Stimulated activated CD8-positive, alpha-beta memory T cell treated with anti-CD3 and anti-CD28 coated beads, Interleukin-4, amount 100 ng/mL, for 24 hours (primary cell): ENCODE measurements at regions not wholly inside any gene's neighbourhood (a gene's known extent, or its start where the extent isn't known, plus 50 kb on each side); places are given as distances from the start of the nearest gene placed in this dataset.
A peak's percentile ranks its signal among the peaks of the same experiment; 100 is the strongest.
"Not testable (repeated sequence)": the region's sequence is repeated elsewhere in the genome, so short reads cannot be mapped to it uniquely, and the experiment has no call there.

ENCODE experiments used
- DNase-seq: peaks from one replicate; pipeline ENCODE4 v3.0.0-alpha.2; 2020; ENCODE audit warnings: low read depth

DNA sequence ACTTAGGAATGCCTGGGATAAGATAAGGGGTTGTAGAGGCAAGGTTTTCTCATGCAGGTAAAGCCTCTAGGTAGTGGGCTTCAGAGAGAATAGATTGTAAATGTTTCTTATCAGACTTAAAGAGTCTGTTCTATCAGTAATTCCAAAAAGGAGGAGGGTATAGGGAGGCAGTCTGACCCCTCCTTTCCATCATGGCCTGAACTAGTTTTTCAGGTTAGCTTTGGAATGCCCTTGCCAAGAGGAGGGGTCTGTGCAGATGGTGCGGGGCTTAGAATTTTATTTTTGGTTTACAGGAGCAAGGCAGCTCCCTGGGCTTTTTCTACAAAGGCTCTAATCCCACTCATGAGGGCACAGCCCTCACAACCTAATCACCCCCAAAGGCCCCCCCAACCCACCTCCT lies 135.0 kb downstream of the B3GNT2 start:
- no peak for DNase-seq

DNA sequence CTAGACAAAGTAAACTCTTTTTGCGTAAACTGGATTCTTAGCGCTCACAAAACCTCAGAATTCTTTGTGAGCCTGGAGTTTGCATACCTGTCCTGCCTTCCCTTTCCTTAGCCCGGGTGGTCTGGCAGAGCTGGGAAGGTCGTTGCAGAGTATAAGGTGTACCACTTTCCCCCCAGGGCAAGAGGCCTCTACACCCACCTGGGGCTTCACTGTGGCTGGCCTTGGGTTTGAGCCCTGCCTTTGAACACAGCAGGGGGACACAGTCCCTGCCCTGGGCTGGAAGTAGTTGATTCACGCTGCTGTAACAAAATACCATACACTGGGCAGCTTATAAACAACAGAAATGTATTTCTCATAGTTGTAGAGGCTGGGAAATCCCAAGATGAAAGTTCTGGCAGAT lies 133.9 kb downstream of the B3GNT2 start:
- DNase-seq: no peak

GRCh38 chr2:62326735-62327134 lies 130.8 kb downstream of the B3GNT2 start:
- no peak for DNase-seq

DNA sequence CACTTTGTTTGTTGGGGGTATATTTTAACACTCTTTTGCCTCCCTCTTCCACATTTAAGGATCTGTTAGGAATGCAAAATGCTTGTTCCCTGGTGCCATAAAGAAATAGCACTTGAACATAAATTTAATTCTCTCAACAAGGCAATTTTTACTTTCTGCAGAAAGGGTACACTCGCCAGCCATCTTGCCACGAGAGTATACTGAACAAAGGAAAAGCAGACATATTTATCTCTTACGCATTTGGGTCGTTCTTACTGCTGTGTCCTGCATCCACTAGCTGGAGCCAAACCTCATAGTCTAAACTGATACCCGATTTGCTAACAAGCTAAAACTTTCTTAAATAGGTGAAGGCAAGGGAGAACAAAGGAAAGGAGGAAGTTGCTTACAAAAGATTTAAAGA lies 129.5 kb downstream of the B3GNT2 start:
- no peak for DNase-seq

- DNase-seq: no peak
Measured at GRCh38 chr2:62321380-62322289, 125.7 kb downstream of the B3GNT2 start.

DNA sequence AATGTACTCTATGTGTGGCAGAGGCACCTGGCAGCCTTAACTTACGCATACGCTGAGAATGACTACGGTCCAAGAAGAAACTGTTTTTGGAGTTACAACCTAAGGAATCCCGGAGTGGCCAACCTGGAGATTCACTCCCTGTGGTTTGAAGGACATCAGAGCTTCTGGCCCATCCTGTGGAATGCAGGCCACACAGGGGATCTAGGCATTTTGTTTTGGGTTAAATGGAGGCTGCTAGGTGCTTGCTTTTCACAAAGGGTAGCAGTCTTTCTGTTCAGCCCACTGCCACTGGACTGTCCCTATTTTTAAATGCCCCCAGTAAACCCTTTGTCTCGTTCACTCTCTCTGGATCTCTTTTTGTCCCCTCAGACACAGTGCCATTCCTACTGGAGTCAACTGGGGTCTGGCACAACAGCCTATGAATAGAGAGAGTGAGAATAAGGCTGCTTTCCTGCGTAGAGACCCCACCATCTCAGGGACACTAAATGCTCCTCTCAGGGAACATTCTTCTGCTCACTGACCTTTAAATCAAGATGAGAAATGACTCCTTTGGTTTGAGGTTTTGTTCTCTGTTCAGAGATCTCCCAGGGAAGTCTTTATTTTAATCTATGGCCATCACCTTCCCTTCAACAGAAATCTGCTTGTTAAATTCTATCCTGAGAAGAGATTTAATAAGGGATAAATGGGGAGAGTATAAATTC lies 124.9 kb downstream of the B3GNT2 start:
- DNase-seq: no peak

GRCh38 chr2:62320137-62320536 lies 124.2 kb downstream of the B3GNT2 start:
- DNase-seq: not testable (repeated sequence)

- DNase-seq: no peak
Measured at GRCh38 chr2:62319070-62319469, 123.2 kb downstream of the B3GNT2 start.

GRCh38 chr2:62315476-62315875 lies 119.6 kb downstream of the B3GNT2 start:
- DNase-seq: no peak

DNA sequence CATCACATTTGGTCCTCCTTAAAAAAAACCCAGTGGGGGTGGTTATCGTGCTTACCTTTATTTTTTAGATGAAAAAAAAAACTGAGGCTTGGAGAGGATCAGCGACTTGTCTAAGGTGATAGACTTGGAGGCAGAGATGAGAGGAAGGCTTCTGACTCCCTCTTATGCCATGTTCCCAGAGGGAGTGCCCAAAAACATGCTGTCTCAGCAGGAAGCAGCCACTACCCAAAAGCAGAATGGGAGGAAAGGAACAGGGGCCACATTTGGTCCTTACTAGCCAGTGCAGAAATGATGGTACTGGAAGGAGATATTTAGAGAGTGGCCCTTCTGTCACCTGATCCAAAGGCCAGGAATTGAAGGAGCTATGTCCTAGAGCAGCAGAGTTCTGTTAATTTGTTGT lies 118.4 kb downstream of the B3GNT2 start:
- no peak for DNase-seq

GRCh38 chr2:62313449-62314227 lies 117.7 kb downstream of the B3GNT2 start:
- DNase-seq: peak; percentile 34

DNA sequence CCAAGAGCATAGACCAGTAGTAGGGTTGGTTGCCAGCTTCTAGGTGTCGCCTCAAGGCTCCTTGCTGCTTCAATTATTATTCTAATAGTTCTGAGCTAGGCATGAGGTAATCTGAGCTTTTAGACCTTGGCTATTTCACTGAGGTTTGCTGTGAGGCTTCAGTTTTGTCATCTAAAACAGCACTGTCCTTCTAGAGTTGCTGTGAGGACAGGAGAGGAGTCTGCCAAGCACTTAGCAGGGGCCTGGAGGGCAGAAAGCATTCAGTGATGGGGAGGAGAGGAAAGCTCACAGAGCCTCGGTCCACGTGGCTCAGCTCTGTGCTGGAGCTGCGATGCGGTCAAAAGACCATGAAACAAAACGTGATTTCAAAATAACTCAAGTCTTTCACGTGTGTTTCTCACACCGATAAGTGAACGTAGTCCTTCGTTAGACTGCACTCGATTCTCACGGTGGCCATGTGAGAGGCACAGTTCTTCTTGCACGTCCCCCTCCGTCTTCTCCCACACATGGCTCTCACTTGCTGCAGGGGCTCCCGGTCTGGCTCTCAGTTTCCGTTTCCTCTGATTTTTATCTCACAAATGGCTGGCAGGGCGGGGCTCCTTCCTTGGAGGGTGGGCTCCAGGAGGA lies 113.7 kb downstream of the B3GNT2 start:
- peak; percentile 21 for DNase-seq

- no peak for DNase-seq
Measured at GRCh38 chr2:62309081-62309464, 113.2 kb downstream of the B3GNT2 start.

DNA sequence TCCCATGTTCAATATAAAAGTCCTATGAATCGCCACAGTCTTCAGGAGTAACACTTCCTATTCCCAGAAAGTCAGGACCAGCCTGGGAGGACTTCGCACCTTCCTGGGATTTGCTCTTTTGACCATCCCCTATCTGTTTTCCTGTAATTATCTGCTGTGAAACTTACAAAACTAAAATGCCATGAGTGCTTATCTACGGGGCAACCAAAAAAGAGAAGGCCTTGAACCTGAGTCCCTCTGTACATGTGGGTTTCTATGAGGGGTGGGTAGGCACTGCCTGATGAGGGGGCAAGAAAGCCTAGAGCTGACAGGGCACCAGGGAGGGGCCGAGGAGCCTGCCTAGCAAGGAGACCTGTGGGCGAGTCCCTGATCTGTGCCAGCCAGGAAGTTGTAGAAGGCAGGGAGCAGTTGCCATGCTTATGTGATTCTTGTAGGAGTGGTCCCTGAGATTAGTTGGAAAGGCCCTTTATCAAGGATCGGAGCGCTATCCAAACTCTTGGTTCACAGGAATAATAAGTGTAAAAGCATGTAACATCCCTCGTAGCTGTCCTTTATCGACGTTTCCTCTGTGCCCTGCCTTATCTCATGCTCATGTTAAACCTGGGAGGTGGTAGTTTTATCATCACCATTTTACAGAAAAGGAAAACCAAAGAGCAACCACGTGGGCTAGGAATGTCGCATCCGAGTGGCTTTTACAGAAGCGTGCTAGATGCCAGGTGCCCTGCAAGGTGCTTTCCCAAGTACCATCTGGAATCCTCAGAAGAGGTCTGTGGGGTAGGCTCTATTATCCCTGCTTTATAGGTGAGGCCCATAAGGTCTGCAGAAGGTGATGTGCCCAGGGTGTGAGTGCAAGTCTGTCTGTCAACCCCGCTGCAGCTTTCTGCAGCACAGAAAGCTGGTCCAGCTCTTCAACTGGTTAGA lies 111.8 kb downstream of the B3GNT2 start:
- no peak for DNase-seq

DNA sequence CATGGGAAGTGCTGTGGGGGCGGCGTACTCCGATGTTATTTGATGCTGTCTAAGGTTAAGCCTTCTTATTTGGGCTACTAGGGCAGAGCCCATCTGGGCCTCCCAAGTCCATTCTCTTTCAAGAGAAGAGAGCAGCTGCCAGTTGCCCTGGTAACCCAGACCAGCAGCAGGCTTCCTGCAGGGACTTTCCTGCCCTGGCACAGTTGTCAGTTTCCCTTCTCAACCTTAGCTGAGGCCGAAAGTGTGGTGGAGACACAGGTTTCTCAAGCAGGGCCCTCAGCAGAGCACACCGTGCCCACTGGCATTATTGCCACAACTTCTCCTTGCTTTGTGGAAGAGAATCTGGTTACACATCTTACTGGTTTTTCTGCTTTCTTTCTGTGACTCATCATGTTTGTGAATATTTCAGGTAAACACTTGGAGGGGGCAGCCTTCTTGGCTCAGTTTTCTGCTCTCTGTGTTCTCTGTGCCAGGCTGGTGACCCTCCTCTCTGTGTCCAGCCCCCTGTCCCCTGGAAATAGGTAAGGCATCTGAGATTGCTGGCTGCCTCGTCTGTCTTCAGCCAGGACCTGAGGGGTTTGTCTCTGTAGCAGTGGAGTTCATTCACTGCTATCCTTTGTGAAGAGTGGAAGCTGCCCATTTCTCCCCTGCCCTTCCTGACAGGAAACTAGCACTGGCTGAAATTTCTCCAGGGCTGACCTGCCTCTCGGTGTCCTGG lies 111.0 kb downstream of the B3GNT2 start:
- peak; percentile 23 for DNase-seq

- peak; percentile 49 for DNase-seq
Measured at GRCh38 chr2:62305421-62306176, 109.7 kb downstream of the B3GNT2 start.

GRCh38 chr2:62304429-62305417 lies 108.8 kb downstream of the B3GNT2 start:
- DNase-seq: peak; percentile 52

DNA sequence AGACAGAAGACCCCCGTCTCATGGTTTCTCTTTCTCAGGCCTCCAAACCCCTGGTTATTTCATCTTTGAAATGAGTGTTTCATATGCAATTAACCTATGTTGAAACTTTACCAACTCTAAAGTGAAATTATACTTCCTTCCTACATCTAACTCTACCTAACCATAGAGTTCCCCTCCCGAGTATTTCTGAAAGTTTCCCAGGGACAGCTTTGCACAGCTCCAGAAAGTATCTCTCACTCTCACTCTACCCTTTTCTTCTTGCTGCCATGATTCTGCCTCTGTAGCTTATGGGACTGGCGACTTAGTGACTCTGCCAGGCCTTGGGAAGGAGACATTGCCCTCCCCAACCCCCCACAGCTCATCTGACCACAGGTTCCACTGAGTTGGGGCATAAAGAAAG lies 107.9 kb downstream of the B3GNT2 start:
- DNase-seq: no peak
